ENCODE measurements at regions not wholly inside any gene's neighbourhood (a gene's known extent, or its start where the extent isn't known, plus 50 kb on each side); places are given as distances from the start of the nearest gene placed in this dataset.

- H3K4me3 Mint-ChIP-seq: peak overlapping the region; percentile 9
- H3K27ac Mint-ChIP-seq: peak overlapping the region; percentile 39
- no peaks in the 10 kb centered on the region for H3K9me3 Mint-ChIP-seq
- peaks cover 7% of the 10 kb centered on the region for H3K4me1 Mint-ChIP-seq
- no peaks in the 10 kb centered on the region for H3K27me3 Mint-ChIP-seq
- no peak for ATAC-seq
- H3K36me3 Mint-ChIP-seq: no peaks in the 10 kb centered on the region
Observed at GRCh38 chrX:38856670-38857265, 55.5 kb downstream of the MID1IP1 start.

DNA sequence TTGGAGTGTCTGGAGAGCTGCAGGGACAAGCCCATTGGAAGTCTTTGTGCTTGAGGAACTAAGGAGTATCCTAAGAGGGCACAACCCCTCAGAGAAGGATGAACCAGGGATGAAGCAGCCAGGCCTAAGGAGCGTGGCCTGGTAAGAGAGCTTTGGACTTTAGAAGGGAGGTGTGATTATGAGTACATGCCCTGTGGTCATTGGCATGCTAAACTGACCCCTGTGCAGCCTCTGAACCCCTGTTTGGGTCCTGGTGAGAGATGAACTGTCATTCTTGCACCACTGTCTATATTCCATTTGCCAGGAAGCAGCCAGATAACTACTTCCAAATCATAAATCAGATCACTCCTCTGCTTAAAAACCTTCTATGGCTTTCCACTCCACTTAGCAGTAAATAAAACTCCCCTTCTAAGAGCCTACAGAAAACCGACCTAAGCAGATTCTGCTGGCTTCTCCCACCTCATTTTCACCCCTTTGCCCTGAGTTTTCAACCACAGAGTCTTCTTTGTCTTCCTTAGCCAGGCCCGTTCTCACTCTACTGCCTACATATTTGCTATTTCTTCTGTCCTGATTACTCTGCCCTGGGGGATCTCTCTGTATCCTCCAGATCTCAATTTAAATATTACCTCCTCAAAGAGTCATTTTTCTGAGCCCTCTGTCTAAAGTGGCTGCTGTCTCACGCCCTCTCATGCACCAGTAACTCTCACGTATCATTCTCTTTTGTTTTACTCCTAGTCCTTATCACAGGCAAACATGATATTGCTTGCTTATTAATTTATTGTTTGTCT, 56.7 kb downstream of the MID1IP1 start:
- H3K36me3 Mint-ChIP-seq: no peaks in the 10 kb centered on the region
- ATAC-seq: no peak
- H3K9me3 Mint-ChIP-seq: no peaks in the 10 kb centered on the region
- H3K27ac Mint-ChIP-seq: no peak overlapping the region
- H3K4me1 Mint-ChIP-seq: peaks cover 7% of the 10 kb centered on the region
- no peaks in the 10 kb centered on the region for H3K27me3 Mint-ChIP-seq
- H3K4me3 Mint-ChIP-seq: no peak overlapping the region

DNA sequence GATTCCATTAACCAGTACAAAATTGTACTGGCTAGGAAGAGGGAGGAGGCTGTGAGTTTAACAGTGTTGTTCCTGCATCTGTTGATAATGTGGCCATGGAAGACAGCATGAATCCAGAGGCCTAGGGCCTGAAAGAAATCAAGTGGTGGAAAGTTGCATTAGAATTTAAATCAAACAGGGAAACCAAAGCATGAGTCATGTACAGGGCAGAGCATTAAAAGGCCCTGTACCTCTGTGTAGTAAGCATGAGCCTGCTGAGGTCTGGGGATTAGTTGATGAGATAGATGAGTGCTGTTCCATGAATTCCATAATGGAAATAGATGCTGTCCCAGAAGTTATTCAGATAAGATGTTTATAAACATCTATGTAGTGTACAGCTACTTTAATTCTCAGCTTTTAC, 58.3 kb downstream of the MID1IP1 start:
- Mint-ChIP-seq H3K27me3 (no peaks in the 10 kb centered on the region), H3K36me3 (no peaks in the 10 kb centered on the region), H3K27ac (no peak overlapping the region), H3K4me3 (no peak overlapping the region), H3K4me1 (peaks cover 7% of the 10 kb centered on the region), H3K9me3 (no peaks in the 10 kb centered on the region)
- ATAC-seq: no peak

GRCh38 chrX:38860106-38861013, 59.1 kb downstream of the MID1IP1 start:
- peaks cover 7% of the 10 kb centered on the region for H3K4me1 Mint-ChIP-seq
- H3K9me3 Mint-ChIP-seq: no peaks in the 10 kb centered on the region
- H3K4me3 Mint-ChIP-seq: no peak overlapping the region
- ATAC-seq: peak; percentile 78
- no peak overlapping the region for H3K27ac Mint-ChIP-seq
- H3K27me3 Mint-ChIP-seq: no peaks in the 10 kb centered on the region
- no peaks in the 10 kb centered on the region for H3K36me3 Mint-ChIP-seq

DNA sequence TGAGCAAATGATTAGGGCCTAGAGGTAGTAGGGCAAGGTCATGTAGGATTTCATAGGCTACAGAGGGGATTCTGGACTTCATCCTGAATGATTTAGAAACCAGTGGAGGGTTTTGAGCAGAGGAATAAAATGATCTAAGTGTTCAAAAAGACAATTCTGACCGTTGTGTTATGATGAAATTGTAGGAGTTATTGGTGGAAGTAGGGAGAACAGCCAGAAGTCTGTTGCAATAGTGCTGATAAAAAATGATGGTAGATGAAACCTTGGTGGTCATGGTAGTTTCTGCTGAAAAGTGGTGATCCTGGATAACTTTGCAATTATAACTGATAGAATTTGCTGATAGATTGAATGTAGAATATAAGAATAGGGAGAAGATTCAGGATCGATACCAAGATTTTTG, 60.2 kb downstream of the MID1IP1 start:
- no peaks in the 10 kb centered on the region for H3K36me3 Mint-ChIP-seq
- H3K4me1 Mint-ChIP-seq: peaks cover 6% of the 10 kb centered on the region
- H3K27ac Mint-ChIP-seq: no peak overlapping the region
- no peaks in the 10 kb centered on the region for H3K9me3 Mint-ChIP-seq
- H3K27me3 Mint-ChIP-seq: no peaks in the 10 kb centered on the region
- H3K4me3 Mint-ChIP-seq: no peak overlapping the region
- no peak for ATAC-seq

DNA sequence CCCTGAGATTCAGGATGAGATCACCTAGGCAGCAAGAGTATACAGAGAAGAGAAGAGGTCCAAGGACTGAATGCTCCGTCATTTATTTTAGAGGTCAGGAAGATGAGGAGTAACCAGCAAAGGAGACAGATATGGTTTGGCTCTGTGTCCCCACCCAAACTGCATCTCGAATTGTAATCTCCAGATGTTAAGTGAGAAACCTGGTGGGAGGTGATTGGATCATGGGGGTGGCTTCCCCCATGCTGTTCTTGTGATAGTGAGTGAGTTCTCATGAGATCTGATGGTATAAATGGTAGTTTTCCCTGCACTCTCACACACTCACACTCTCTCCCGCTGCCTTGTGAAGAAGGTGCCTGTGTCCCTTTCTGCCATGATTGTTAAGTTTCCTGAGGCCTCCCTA, 60.8 kb downstream of the MID1IP1 start:
- Mint-ChIP-seq H3K9me3 (no peaks in the 10 kb centered on the region), H3K4me1 (peaks cover under 1% of the 10 kb centered on the region), H3K27me3 (no peaks in the 10 kb centered on the region), H3K4me3 (no peak overlapping the region), H3K27ac (no peak overlapping the region), H3K36me3 (no peaks in the 10 kb centered on the region)
- no peak for ATAC-seq

DNA sequence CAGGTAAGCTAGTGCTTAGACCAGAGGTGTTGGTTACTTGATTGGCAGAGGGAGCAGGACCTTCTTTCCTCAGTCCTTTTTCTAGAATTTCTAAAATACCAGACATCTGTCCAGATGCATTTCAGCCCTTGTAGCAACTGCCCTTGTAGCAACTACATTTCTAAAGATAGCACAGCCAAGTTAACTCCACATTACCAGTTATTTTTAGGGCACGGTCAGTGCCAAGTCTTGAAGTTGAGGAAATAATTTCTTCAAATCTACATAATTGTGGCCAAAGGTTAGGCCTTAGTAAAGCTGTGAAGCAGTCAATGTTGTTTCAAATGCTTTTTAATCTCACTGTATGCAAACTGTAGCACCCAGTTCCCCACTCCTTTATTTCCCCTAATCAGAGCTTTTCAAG, 62.9 kb downstream of the MID1IP1 start:
- H3K4me3 Mint-ChIP-seq: no peak overlapping the region
- ATAC-seq: no peak

DNA sequence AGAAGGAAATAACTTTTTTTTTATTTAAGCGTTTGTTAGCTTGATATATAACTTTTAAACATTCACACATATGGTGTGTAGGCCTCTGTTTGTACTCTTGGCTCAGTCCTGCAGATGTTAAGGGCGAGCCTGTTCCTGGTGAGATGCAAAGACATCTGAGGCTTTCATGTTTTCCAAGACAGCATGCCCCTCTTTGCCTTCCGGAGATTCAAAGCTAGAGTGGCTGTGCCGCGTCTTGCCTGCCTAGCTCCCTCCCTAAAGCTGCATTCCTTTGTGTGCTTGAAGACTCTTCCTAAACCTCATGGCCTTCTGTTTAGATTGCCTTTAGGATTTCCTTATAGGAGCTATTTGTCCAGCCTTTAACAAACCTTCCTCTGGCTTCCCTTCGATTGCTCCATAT, 67.1 kb downstream of the MID1IP1 start:
- no peaks in the 10 kb centered on the region for H3K9me3 Mint-ChIP-seq
- ATAC-seq: no peak
- H3K27me3 Mint-ChIP-seq: no peaks in the 10 kb centered on the region
- H3K4me3 Mint-ChIP-seq: no peak overlapping the region
- H3K36me3 Mint-ChIP-seq: no peaks in the 10 kb centered on the region
- H3K4me1 Mint-ChIP-seq: no peaks in the 10 kb centered on the region
- no peak overlapping the region for H3K27ac Mint-ChIP-seq

More for the DNA sequence above, 62.9 kb downstream of the MID1IP1 start:
- Mint-ChIP-seq H3K27me3 (no peaks in the 10 kb centered on the region), H3K27ac (no peak overlapping the region), H3K9me3 (no peaks in the 10 kb centered on the region), H3K36me3 (no peaks in the 10 kb centered on the region), H3K4me1 (no peaks in the 10 kb centered on the region)

GRCh38 chrX:38868941-38869401, 67.7 kb downstream of the MID1IP1 start:
- H3K4me3 Mint-ChIP-seq: no peak overlapping the region
- no peaks in the 10 kb centered on the region for H3K27me3 Mint-ChIP-seq
- H3K36me3 Mint-ChIP-seq: no peaks in the 10 kb centered on the region
- no peaks in the 10 kb centered on the region for H3K9me3 Mint-ChIP-seq
- H3K4me1 Mint-ChIP-seq: no peaks in the 10 kb centered on the region
- H3K27ac Mint-ChIP-seq: no peak overlapping the region
- no peak for ATAC-seq

DNA sequence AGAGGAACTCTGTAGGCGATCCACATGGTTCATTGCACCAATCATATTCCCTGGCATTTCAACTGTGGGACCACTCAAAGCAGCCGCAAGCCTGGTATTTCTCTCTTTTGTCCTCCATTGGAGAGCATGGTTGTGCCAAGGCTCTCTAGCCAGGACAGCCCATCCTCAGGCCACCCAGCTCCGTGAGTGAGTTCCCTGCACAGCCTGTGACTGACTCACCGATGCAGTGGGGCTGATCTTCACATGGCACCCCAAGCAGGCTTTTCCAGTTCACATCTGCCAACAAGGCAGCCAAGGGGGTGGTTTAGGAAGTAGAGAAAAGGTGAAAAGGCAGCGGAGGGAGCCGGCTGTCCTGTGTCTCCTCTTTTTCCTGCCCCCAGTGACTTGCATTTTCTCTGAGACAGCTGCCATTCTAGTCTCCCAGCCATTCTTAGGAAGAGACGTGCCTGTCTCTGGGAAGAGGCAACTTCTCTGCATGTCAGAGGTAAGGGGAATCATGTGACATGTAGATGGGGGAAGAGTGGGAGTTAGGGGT, 69.2 kb downstream of the MID1IP1 start:
- H3K27me3 Mint-ChIP-seq: no peaks in the 10 kb centered on the region
- no peaks in the 10 kb centered on the region for H3K9me3 Mint-ChIP-seq
- no peaks in the 10 kb centered on the region for H3K4me1 Mint-ChIP-seq
- H3K27ac Mint-ChIP-seq: no peak overlapping the region
- H3K4me3 Mint-ChIP-seq: no peak overlapping the region
- ATAC-seq: no peak
- H3K36me3 Mint-ChIP-seq: no peaks in the 10 kb centered on the region

- H3K27ac Mint-ChIP-seq: no peak overlapping the region
- H3K9me3 Mint-ChIP-seq: no peaks in the 10 kb centered on the region
- H3K36me3 Mint-ChIP-seq: no peaks in the 10 kb centered on the region
- no peaks in the 10 kb centered on the region for H3K27me3 Mint-ChIP-seq
- no peak for ATAC-seq
- no peaks in the 10 kb centered on the region for H3K4me1 Mint-ChIP-seq
- no peak overlapping the region for H3K4me3 Mint-ChIP-seq
Observed at GRCh38 chrX:38871129-38872029, 70.1 kb downstream of the MID1IP1 start.

- Mint-ChIP-seq H3K27me3 (no peaks in the 10 kb centered on the region), H3K36me3 (no peaks in the 10 kb centered on the region), H3K4me3 (no peak overlapping the region), H3K9me3 (no peaks in the 10 kb centered on the region), H3K27ac (no peak overlapping the region), H3K4me1 (peaks cover 32% of the 10 kb centered on the region)
- no peak for ATAC-seq
Observed at GRCh38 chrX:38877366-38877765, 76.1 kb downstream of the MID1IP1 start.

- peak overlapping the region; percentile 69 for H3K27ac Mint-ChIP-seq
- H3K4me3 Mint-ChIP-seq: no peak overlapping the region
- no peak for ATAC-seq
- H3K9me3 Mint-ChIP-seq: no peaks in the 10 kb centered on the region
- no peaks in the 10 kb centered on the region for H3K27me3 Mint-ChIP-seq
- H3K36me3 Mint-ChIP-seq: no peaks in the 10 kb centered on the region
- H3K4me1 Mint-ChIP-seq: peaks cover 32% of the 10 kb centered on the region
Observed at GRCh38 chrX:38878641-38879340, 77.5 kb downstream of the MID1IP1 start.

GRCh38 chrX:38879631-38880220, 78.5 kb downstream of the MID1IP1 start:
- Mint-ChIP-seq H3K36me3 (no peaks in the 10 kb centered on the region), H3K4me3 (peak overlapping the region; percentile 6), H3K27ac (peak overlapping the region; percentile 69), H3K27me3 (no peaks in the 10 kb centered on the region), H3K9me3 (no peaks in the 10 kb centered on the region), H3K4me1 (peaks cover 32% of the 10 kb centered on the region)
- peak; percentile 94 for ATAC-seq

Data from stimulated activated memory B cell treated with anti-CD40 and anti-IgM and Interleukin-4, amounts not matched to agents 10 μg/mL and 1 μg/mL and 100 μg/mL, for 72 hours (primary cell).